ENCODE measurements at regions not wholly inside any gene's neighbourhood (a gene's known extent, or its start where the extent isn't known, plus 50 kb on each side); places are given as distances from the start of the nearest gene placed in this dataset.

DNA sequence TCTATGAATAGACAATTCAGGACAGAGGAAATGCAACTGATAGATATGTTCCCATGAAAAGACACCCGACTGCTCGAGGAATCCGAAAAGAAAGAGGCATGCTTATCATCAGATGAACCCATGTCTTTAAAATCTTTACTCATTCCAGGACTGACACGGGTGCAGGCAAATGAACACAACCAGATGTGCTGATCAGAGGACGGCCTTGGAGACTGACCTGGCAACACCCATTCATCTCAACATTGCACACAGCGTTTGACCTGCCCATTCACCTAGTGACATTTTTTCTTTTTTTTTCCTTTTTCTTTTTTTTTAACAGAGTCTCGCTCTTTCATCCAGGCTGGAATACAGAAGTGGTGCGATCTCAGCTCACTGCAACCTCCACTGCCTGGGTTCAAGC is 377.5 kb downstream of the EIPR1 start:
- TF ChIP-seq, protein P1, sequence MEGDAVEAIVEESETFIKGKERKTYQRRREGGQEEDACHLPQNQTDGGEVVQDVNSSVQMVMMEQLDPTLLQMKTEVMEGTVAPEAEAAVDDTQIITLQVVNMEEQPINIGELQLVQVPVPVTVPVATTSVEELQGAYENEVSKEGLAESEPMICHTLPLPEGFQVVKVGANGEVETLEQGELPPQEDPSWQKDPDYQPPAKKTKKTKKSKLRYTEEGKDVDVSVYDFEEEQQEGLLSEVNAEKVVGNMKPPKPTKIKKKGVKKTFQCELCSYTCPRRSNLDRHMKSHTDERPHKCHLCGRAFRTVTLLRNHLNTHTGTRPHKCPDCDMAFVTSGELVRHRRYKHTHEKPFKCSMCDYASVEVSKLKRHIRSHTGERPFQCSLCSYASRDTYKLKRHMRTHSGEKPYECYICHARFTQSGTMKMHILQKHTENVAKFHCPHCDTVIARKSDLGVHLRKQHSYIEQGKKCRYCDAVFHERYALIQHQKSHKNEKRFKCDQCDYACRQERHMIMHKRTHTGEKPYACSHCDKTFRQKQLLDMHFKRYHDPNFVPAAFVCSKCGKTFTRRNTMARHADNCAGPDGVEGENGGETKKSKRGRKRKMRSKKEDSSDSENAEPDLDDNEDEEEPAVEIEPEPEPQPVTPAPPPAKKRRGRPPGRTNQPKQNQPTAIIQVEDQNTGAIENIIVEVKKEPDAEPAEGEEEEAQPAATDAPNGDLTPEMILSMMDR (IDR thresholded peaks at IDR 0.05): no peak
- no peak for TF ChIP-seq POLR2AphosphoS5 (IDR thresholded peaks at IDR 0.05)

Data from sigmoid colon (tissue), 4 donors.